Nephron (organoid): ENCODE measurements at regions not wholly inside any gene's neighbourhood (a gene's known extent, or its start where the extent isn't known, plus 50 kb on each side); places are given as distances from the start of the nearest gene placed in this dataset.

Experiments
- H3K27ac Mint-ChIP-seq, 3 experiments: 2 replicates each; pipeline ENCODE4 v1.8.0; 2020; ENCODE audit warnings: mixed read lengths in 3 of 3, mild to moderate bottlenecking in 2 of 3, moderate library complexity in 1 of 3
- H3K27me3 Mint-ChIP-seq: 2 replicates; pipeline ENCODE4 v1.8.0; 2021; ENCODE audit warnings: low read depth, mild to moderate bottlenecking, moderate library complexity, mixed read lengths
- H3K36me3 Mint-ChIP-seq: 2 replicates; pipeline ENCODE4 v1.8.0; 2020; ENCODE audit warnings: low read depth, mixed read lengths
- H3K4me1 Mint-ChIP-seq: 2 replicates; pipeline ENCODE4 v1.8.0; 2020; ENCODE audit warnings: mixed read lengths
- H3K4me3 Mint-ChIP-seq, 3 experiments: 2 replicates each; pipeline ENCODE4 v1.8.0; 2020; ENCODE audit warnings: mild to moderate bottlenecking in 3 of 3, mixed read lengths in 3 of 3, moderate library complexity in 2 of 3
- H3K9me3 Mint-ChIP-seq: 2 replicates; pipeline ENCODE4 v1.8.0; 2020; ENCODE audit warnings: mixed read lengths
- TF ChIP-seq, protein P1 (sequence below), 3 experiments: fragments of 200-600 bp; sonication (generic); IDR thresholded peaks; one replicate each; pipeline ENCODE4 v1.5.0; 2021; ENCODE audit warnings: antibody characterized with exemption in 3 of 3; ENCODE audit not compliant: unreplicated experiment in 3 of 3

DNA sequence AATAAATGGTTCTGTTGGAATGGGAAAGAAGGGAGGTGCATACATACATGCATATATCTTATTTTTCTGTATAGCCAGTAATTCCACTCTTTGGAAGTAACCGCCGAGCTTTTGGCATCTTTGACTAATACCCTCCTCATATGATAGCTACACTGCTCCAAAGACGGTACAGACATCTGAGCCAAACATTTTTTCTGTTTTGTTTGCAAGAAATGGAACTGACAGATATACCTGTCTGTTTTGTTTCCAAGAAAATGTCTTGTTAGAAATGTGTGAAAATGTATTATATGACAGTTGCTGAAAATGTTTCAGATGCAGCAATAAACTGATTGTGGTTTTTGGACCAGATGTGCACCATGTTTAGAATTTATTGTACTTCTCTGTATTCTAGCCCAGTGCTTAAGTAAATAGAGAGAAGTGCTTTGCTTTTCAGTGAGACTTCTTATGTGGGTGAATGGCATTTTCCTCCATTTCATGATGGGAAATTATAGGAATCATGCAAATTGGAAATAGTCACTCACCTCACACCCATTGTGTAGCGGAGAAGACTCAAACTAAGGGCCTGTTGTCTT lies 396.9 kb downstream of the KCNRG start:
- TF ChIP-seq, protein P1, sequence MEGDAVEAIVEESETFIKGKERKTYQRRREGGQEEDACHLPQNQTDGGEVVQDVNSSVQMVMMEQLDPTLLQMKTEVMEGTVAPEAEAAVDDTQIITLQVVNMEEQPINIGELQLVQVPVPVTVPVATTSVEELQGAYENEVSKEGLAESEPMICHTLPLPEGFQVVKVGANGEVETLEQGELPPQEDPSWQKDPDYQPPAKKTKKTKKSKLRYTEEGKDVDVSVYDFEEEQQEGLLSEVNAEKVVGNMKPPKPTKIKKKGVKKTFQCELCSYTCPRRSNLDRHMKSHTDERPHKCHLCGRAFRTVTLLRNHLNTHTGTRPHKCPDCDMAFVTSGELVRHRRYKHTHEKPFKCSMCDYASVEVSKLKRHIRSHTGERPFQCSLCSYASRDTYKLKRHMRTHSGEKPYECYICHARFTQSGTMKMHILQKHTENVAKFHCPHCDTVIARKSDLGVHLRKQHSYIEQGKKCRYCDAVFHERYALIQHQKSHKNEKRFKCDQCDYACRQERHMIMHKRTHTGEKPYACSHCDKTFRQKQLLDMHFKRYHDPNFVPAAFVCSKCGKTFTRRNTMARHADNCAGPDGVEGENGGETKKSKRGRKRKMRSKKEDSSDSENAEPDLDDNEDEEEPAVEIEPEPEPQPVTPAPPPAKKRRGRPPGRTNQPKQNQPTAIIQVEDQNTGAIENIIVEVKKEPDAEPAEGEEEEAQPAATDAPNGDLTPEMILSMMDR (IDR thresholded peaks at IDR 0.05; ENCODE audit: unreplicated experiment in 3 of 3), result no peak
- H3K4me1 Mint-ChIP-seq, result peaks cover 56% of the 10 kb centered on the region
- no peak overlapping the region for H3K4me3 Mint-ChIP-seq
- peaks cover 14% of the 10 kb centered on the region for H3K36me3 Mint-ChIP-seq
- peak overlapping the region; percentile 45 to 89 (median 86) for H3K27ac Mint-ChIP-seq
- peaks cover 9% of the 10 kb centered on the region for H3K9me3 Mint-ChIP-seq
- H3K27me3 Mint-ChIP-seq, result no peaks in the 10 kb centered on the region

DNA sequence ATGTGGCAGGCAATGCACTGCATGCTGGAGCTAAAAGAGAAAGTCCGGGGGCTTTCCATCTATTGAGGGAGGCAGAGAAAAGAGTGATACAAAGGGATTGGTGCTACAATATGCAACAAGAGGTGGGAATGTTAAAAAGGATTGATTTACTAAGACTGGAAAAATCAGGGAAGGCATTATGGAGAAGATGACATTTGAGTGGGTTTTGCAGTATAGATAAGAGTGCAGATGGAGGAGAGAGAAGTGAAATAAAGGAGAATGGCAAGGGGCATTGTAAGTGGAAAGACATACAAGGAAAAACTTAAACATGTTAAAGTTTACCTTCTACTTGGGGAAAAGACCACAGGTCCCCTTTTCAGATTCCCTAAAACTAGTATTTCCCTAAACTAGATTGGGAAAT lies 399.4 kb downstream of the KCNRG start:
- peak overlapping the region in 2 of 3 experiments; percentile 1 to 17 for H3K27ac Mint-ChIP-seq
- H3K4me1 Mint-ChIP-seq, result peaks cover 50% of the 10 kb centered on the region
- no peaks in the 10 kb centered on the region for H3K27me3 Mint-ChIP-seq
- peaks cover 17% of the 10 kb centered on the region for H3K36me3 Mint-ChIP-seq
- H3K9me3 Mint-ChIP-seq, result peaks cover 9% of the 10 kb centered on the region
- TF ChIP-seq, protein P1 (IDR thresholded peaks at IDR 0.05; ENCODE audit: unreplicated experiment in 3 of 3), result no peak
- H3K4me3 Mint-ChIP-seq, result no peak overlapping the region

DNA sequence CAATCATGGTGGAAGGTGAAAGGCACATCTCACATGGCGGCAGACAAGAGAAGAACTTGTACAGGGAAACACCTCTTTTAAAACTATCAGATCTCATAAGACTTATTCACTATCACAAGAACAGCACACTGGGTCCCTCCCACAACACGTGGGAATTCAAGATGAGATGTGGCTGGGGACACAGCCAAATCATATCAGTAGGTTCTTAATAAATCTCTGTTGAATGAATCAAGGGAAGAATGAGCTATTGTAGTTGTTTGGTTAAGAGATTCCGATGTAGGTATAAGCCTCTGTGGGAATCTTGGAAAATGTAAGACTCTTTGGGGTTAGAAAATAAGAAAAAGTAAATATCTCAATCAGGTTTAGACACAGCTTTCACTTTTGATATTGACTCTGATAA lies 400.2 kb downstream of the KCNRG start:
- peaks cover 54% of the 10 kb centered on the region for H3K4me1 Mint-ChIP-seq
- peaks cover 17% of the 10 kb centered on the region for H3K36me3 Mint-ChIP-seq
- TF ChIP-seq, protein P1 (IDR thresholded peaks at IDR 0.05; ENCODE audit: unreplicated experiment in 3 of 3), result no peak
- peak overlapping the region in 1 of 3 experiments; percentile 38 for H3K27ac Mint-ChIP-seq
- no peak overlapping the region for H3K4me3 Mint-ChIP-seq
- H3K27me3 Mint-ChIP-seq, result no peaks in the 10 kb centered on the region
- peaks cover 9% of the 10 kb centered on the region for H3K9me3 Mint-ChIP-seq

DNA sequence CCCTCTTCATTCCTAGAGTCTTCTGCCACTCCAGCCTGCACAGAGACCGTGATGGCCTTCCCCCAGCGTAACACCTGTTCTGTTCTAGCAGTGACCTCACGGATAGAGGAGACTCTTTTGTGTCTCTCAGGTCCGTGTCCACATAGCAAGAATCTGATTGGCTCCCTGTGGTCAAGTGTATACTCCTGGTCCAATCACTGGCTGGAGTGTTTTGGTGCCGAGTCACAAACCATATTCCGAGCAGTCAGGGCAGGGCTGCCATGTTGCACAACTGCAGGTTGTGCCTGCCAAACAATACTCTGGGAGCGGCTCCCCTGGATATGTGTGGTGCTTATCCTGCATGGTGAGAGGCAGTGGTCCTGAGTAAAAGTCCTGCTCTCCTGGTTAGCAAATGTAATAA lies 402.4 kb downstream of the KCNRG start:
- Mint-ChIP-seq H3K27me3 (no peaks in the 10 kb centered on the region), H3K36me3 (peaks cover 17% of the 10 kb centered on the region), H3K4me1 (peaks cover 51% of the 10 kb centered on the region), H3K27ac (no peak overlapping the region), H3K9me3 (peaks cover 9% of the 10 kb centered on the region), H3K4me3 (no peak overlapping the region)
- TF ChIP-seq, protein P1 (IDR thresholded peaks at IDR 0.05; ENCODE audit: unreplicated experiment in 3 of 3), result no peak

DNA sequence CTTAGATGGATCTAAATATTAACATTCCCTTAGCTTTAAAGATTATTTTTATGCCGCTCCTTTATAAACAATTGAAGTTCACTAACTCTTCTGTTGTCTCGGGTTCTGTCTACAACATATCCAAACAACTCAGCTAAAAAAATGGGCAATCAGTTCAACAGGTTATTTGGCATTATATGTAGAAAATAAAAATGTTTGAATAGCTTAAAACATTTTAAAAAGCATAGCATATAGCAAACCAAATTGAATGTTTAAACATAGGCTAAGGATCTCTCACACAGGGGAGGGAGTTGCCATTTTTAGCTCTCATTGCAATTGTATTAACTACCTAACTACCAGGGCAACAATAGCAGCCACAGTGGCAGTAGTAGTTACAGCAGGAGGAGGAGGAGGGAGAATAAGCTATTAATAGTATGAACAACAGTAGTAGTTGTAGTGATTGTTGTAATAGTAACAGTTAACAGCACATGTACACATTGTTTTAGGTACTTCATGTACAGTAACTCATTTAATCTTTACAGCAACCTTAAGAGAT lies 404.2 kb downstream of the KCNRG start:
- peaks cover 48% of the 10 kb centered on the region for H3K4me1 Mint-ChIP-seq
- TF ChIP-seq, protein P1 (IDR thresholded peaks at IDR 0.05; ENCODE audit: unreplicated experiment in 3 of 3), result no peak
- peaks cover 12% of the 10 kb centered on the region for H3K36me3 Mint-ChIP-seq
- peaks cover 9% of the 10 kb centered on the region for H3K9me3 Mint-ChIP-seq
- H3K27ac Mint-ChIP-seq, result peak overlapping the region; percentile 18 to 22 (median 20)
- no peaks in the 10 kb centered on the region for H3K27me3 Mint-ChIP-seq
- no peak overlapping the region for H3K4me3 Mint-ChIP-seq

DNA sequence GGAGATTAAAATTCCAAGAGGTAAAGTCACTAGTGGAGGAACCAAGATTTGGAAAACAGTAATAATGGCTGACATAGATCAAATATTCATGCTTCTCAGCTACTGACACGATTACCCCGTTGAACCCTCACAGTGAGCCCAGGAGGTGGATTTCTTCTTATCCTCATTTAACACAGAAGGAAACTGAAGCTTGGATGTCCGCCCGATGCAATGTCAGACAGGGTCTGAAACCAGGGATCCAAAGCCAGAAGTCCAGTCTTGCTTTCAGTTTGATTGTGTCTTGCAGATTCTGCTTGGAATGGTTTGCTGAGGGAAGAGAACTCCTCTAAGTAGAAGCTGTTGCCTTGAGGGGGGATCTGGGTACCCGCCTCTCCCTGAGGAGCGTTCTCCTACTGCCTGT lies 404.7 kb downstream of the KCNRG start:
- H3K36me3 Mint-ChIP-seq, result peaks cover 8% of the 10 kb centered on the region
- H3K27me3 Mint-ChIP-seq, result no peaks in the 10 kb centered on the region
- H3K27ac Mint-ChIP-seq, result peak overlapping the region; percentile 18 to 22 (median 20)
- TF ChIP-seq, protein P1 (IDR thresholded peaks at IDR 0.05; ENCODE audit: unreplicated experiment in 3 of 3), result no peak
- H3K9me3 Mint-ChIP-seq, result peaks cover 5% of the 10 kb centered on the region
- peaks cover 47% of the 10 kb centered on the region for H3K4me1 Mint-ChIP-seq
- no peak overlapping the region for H3K4me3 Mint-ChIP-seq
